GM19467 (cell line): ENCODE measurements at regions not wholly inside any gene's neighbourhood (a gene's known extent, or its start where the extent isn't known, plus 50 kb on each side); places are given as distances from the start of the nearest gene placed in this dataset.
"Not testable (repeated sequence)": the region's sequence is repeated elsewhere in the genome, so short reads cannot be mapped to it uniquely, and the experiment has no call there.

ENCODE experiments used
- ATAC-seq: cut with Tn5 transposase; IDR thresholded peaks from one replicate; pipeline ENCODE4 v1.9.1; 2021; ENCODE audit warnings: mild to moderate bottlenecking, moderate library complexity; ENCODE audit not compliant: unreplicated experiment

DNA sequence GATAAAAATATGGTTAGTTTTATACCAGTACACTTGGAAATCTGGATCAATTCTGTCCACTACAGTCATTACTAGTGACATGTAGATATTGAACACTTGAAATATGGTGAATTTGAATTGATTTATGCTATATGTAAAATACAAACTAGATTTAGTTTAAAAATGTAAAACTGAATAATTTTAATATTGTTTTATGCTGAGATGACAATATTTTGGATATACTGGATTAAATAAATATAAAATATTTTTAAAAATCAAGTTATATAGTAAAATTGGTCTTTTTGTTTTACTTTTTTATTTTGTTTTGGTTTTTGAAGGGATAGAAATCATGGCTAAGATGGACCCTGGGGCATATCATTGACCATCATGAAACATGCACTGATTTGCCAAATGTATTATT is 1372.8 kb upstream of the CDH18 start:
- ATAC-seq = not testable (repeated sequence)

DNA sequence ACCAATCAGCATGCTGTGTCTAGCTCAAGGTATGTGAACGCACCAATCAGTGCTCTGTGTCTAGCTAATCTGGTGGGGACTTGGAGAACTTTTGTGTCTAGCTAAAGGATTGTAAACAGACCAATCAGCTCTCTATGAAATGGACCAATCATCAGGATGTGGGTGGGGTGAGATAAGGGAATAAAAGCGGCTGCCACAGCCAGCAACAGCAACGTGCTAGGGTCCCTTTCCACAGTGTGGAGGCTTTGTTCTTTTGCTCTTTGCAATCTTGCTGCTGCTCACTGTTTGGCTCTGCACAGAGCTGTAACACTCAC is 1353.9 kb upstream of the CDH18 start:
- not testable (repeated sequence) for ATAC-seq

DNA sequence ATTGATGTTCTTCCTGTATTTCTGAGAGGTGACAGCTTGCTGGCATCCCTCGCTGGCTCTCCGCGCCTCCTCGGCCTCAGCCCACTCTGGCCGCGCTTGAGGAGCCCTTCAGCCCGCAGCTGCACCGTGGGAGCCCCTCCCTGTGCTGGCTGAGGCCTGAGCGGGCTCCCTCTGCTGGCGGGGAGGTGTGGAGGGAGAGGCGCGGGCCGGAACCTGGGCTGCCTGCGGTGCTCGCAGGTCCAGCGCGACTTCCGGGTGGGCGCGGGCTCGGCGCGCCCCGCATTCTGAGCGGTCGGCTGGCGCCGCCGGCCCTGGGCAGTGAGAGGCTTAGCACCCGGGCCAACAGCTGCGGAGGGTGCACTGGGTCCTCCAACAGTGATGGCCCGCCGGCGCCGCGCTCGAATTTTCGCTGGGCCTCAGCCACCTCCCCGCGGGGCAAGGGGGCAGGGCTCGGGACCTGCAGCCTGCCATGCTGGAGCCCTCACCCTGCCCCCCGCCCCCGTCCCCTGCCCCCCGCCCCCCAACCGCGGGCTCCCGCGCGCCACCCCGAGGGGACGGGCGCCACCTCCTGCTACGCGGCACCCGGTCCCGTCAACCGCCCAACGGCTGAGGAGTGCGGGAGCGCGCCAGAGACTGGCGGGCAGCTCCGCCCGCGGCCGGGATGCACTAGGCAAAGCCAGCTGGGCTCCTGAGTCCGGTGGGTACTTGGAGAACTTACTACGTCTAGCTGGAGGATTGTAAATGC is 1353.4 kb upstream of the CDH18 start:
- not testable (repeated sequence) for ATAC-seq

DNA sequence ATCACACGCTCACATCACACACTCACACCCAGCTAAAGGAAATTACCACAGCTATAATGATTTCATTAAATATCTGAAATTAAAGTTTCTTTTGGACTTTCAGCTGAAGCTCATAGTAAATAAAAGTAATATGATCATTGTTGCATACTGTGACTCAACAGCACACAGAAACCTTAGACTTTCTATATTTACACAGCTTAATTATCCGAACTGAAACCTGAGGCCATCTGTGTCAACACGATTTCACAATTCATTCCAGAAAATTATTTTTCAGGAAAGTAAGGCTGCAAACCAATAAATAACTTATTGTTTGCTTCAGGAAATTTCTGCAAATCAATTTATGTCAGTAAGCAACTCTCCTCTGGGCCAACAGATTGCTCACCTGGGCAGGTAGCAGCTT is 1352.2 kb upstream of the CDH18 start:
- ATAC-seq = not testable (repeated sequence)

DNA sequence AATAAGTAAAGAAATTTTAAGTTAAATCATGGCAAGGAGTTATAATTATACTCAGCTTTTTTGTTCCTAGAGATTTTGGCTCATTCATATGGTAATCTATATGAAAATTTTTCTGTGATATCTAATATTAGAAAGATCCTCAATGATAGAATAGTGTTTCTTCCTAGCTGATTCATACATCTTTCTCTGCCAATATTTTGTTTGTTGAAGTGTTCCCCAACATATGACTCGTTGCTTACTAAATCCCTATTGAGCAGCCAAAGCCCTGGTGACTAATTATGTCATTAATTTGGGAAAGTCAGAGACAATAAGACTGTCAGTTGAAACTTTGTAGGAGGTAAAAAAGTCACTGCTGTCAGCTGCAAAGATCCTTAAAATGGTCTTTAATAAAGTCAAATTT is 1348.5 kb upstream of the CDH18 start:
- ATAC-seq = not testable (repeated sequence)

DNA sequence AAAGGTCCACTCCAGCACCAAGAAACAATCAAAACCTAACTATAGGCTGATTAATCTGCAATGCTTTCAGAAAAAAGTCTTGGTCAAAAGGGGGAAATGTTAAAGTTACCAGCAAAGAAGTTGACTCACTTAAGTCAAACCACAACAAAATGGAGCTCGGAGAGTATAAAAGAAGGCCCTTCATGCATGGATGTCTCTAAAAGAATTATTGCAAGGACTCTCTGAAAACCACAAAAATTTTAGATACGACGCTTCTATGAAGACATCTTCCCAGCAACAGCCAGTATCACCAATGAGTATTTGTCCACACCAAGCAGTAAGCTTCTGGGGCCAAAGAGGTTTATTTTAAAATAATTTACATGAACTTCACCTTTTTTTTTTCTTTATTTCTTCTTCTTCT is 1327.4 kb upstream of the CDH18 start:
- ATAC-seq = not testable (repeated sequence)

DNA sequence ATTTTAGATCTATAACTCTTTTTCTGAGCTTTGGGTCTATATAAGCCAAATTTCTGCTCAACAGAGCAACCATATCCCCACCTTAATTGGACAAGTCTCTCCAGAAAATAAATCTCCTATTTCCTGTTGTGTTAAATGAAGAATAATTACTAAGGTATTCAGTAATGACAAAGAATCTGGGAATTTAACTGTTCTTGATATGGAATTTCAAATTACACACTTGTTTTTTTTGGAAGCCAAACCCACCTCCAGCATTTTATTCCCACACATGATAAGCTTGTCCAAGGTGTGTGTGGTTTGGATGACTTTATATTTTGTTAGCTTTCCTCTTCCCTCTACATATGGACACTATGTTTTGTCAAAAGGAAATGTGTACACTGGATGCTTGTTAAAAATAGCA is 1313.2 kb upstream of the CDH18 start:
- not testable (repeated sequence) for ATAC-seq

DNA sequence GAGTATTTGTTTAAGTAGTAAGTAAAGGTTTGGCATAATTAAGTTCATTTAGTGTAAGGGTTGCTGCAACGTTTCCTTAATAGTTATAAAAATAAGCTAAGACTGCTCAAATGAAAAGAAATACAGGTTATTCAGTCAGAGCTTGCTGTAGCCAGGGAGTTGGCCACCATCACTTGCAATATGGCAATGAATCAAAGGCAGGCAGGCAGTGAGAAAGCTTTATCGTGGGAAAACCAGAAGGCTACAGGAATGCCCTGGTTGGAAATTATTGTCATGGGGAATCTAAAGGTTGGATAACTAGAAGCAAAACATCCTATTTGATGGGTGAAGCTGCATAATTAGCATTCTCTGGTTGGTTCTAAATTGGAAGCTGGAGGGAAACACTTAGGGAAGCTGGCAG is 1286.4 kb upstream of the CDH18 start:
- ATAC-seq = not testable (repeated sequence)

DNA sequence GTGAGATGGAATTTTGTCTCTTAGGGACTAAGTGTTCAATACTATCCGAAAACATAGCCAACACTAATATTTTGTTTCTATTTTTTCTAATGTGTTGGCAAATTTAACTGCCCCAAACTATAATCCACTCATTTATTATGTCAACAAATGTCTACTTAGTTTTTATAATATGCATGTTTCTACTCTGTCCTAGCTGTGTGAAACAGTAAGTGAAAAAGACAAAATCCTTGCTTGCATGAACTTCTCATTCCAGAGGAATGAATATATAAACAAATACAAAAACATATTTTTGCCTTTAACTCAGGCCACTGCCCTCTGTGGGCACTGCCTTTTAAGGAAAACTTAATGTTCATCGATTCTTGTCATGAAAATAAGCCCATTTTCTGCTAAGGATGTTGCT is 1275.4 kb upstream of the CDH18 start:
- ATAC-seq = no peak

DNA sequence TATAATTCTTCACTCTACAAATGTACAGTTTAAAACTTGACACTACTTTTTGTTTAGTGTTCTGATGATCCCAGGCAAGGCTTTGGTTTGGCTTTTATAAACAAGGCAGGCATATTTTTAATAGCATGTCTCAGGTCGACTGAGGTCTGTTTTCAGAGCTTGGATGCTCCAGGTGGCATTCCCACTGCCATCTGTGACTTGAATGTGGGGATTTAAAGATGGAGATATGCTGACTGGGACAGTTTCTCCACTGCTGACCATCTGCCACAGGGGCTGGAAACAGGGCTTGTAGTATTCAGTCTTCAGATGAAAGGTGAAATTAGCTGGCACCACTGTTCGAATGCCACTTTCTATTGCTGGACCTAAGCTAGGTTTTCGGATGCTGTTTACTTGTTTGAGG is 1266.2 kb upstream of the CDH18 start:
- no peak for ATAC-seq

DNA sequence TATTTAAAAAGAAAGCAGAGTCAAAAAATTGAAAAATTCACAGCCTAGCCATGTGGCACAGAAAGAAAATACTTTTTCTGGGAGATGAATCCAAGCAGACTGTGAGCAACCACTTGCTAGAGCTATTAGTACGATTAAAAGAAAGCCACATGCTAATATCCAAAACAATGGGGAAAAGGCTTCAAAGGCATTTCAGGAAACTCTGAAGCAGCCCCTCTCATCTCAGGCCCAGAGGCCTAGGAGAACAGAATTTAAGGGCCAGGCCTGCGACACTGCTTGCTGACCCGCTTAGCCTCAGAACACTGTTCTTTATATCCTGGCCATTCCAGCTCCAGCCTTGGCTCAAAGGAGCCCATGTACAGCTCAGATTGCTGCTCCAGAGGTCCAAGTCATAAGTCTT is 1257.0 kb upstream of the CDH18 start:
- ATAC-seq = no peak

DNA sequence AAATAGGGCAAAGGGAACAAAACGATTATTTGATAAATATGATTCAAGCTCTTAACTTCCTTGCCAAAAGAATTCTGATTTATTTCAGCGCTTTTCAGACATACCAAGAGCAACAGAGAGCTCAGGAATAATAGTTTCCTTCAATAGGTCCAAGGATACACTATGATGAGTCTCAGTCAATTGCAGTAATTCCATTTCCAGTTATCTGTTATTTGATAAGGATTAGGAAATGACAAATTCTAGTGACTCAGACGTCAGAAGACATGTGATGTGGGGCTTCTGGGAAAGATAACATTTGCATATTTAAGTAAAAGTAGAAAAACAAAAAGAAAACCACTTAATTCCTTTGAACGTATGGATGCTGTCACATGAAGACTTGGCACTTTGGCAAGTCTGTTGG is 1250.8 kb upstream of the CDH18 start:
- ATAC-seq = no peak

DNA sequence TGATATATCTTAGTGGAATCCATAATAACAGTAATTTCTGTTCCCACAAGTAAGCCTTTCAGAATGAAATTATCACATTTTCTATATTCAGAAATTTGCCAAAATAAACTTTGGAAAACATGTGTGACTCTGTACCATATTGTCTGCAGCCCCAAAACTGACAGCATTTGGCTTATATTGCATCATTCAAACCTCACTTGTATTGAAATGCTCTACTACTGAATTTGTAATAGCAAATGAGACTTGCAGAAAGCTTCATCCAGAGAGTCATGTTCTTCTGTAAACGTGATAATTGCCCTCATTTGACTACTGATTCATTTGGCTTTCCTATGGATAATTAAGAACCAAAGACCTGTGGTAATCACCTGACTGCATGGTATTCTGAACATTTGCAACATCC is 1249.5 kb upstream of the CDH18 start:
- no peak for ATAC-seq

DNA sequence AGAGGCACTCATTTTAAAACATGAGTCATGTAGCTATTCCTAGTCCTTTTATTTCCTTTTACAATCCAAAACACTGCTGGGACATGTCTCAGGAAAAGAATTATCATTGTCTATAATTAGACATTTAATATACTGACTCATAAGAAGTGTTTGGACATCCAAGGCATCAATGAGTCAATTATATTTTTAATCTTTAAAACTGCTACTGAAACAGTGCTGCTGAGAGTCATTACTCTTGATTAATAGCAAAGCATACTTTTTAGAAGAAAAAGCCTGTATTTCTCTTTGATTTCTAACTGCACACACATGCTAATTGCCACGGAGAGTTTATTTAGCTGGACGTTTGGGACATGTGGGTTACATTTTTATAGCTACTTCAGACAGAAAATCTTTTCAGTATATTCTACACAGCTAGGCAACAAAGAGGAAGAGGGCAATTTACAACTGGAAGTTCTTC is 1249.0 kb upstream of the CDH18 start:
- ATAC-seq = no peak

DNA sequence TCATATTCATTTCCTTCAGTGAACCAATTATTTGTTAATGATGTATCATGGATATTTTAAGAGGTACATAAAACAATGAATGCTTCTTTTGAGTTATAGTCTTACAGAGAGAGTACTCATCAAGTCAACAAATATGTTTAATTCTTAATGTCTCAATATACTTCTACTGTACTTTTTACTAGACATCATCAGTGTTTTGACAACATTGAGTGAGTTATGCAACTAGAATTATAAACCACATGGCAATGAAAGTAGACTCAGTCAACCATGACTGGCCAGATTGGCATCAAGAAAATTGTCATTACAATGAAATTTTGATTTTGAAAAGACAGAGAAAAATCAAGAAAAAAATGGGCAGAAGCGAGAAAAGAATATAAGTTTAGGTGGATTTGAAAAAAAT is 1248.1 kb upstream of the CDH18 start:
- ATAC-seq = no peak

DNA sequence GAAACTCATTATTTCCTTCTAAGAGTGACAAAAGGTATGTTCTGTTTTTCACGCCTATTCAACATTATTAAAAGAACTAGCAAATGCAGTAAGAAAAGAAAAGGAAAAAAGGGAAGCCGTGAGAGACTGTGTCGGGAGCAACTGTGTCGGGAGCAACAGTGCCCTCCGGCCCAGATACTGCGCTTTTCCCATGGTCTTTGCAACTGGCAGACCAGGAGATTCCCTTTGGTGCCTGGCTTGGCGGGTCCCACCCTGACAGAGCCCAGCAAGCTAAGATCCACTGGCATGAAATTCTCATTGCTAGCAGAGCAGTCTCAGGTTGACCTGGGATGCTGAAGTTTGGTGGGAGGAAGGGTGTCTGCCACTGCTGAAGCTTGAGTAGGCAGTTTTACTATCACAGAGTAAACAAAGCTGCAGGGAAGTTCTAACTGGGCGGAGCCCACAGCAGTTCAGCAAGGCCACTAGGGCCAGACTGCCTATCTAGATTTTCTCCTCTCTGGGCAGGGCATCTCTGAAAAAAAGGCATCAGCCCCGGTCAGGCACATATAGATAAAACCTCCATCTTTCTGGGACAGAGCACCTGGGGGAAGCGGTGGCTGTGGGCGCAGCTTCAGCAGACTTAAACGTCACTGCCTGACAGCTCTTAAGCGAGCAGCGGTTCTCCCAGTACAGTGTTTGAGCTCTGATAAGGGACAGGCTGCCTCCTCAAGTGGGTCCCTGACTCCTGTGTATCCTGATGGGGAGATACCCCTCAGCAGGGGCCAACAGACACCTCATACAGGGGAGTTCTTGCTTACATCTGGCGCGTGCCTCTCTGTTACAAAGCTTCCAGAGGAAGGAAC is 1237.4 kb upstream of the CDH18 start:
- no peak for ATAC-seq

DNA sequence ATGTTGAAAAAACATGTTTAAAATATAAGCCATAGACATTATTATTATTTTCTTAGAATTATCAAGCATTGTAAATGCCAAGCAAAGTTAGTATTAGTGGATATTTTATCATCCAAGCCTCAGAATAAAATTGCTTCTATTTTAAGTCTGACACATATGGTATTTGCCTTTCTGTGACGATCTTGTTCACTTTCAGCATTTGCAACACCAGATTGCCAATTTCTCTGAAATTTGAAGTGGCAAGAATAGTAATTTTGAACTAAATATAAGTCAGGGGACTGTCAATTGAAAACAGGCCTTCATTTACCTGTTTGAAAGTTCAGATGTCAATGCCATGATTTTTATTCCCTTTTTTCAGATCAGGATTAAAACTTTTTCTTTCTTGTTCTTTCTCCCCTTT is 1233.6 kb upstream of the CDH18 start:
- no peak for ATAC-seq

DNA sequence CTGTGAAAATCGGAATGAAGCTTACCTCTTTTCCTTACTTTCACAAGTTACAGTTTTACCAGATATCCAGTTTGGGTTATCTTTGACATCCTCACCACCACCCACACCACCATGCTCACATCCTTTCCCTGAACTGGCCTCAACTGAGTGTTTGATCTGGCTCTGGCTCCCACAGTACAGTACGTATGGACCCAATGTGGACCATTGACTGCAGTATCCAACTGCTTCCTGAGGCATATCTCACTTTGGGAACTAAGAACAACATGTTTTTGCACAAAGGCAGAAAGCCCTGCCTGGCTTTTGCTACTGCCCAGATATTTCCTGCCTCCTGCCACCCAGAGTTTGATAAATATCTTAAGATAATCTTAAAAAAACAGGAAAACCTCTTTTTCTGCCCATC is 1232.0 kb upstream of the CDH18 start:
- ATAC-seq = no peak

DNA sequence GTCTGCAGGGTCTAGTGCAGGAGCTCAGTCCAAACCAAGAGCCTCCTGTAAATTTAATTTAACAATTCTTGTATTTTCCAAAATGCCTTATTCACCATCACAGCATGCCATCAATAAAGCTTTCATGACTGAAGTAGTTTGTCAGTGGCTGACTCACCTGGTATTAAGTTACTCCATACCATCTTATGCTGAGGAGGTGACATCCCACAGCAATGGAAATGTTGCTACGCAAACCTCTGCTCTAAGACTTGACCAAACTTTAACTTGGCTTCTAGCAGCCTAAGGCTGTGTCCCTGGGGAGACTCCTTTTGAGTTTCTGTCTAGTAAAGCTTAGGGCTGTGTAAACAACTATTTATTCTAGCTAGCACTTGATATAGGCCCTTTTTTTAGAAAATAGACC is 1231.3 kb upstream of the CDH18 start:
- ATAC-seq = no peak

DNA sequence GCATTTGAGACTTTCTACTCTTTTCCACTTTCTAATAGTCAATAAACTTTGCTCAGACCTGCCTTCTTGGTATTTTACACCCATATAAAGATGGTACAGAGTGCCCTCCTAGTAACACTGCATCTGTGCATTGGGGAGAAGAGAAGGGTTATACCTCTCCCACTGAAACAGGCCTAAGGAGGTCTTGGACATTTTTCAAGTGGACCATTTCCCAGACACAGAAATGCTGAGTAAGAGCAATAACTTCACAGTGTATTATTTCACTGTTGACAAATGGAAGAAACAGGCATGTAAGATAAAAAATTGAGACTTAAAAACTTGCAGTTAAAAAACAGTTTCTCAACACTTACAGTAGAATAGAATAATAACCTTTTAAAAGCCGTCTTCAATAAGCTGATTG is 1224.0 kb upstream of the CDH18 start:
- no peak for ATAC-seq

DNA sequence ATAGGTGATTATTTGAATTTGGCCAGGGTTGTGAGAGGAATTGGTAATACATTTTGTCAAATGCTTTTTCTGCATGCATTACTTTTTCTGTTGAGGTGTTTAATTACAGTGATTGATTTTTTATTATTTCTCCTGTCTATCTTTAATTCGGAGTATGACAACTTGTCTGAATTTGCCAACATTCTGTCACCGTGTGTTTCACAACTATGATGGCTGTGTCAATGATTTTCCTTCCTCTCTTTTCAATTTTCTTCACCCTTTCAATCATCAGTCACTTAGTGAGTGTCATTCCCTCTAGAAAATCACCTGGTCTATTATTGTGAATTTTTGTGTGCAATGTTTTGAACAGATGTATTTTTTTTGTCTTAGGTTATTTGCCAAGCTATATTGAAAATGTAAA is 1221.4 kb upstream of the CDH18 start:
- no peak for ATAC-seq

DNA sequence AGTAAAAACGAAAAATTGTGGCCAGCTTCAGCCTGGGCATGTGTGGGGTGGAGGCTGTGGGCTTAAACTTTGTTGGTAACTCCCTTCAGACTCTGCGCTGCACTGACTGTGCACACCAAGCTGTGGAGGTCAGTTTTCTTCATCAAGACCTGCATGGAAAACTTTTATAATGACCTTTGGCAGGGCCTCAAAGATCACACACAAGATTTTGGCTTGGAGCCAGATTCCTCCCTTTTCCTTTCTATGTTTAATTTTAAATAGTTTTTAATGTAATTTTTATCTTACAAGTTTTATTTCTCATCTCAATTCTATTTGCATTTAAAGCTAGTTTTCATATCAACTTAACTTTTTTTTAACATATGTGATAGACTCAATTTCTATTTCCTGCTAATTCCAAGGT is 1211.1 kb upstream of the CDH18 start:
- no peak for ATAC-seq
